Neutrophil (primary cell): ENCODE measurements at regions not wholly inside any gene's neighbourhood (a gene's known extent, or its start where the extent isn't known, plus 50 kb on each side); places are given as distances from the start of the nearest gene placed in this dataset.

Experiments
- H3K27ac ChIP-seq: fragments of 200-600 bp; sonication (generic); 2 replicates; pipeline ENCODE4 v1.5.1; 2016; ENCODE audit warnings: mild to moderate bottlenecking, moderate library complexity
- H3K27me3 ChIP-seq: fragments of 200-600 bp; sonication (generic); 2 replicates; pipeline ENCODE4 v1.6.0; 2016; ENCODE audit warnings: mild to moderate bottlenecking
- H3K36me3 ChIP-seq: fragments of 200-600 bp; sonication (generic); 2 replicates; pipeline ENCODE4 v1.5.1; 2017
- H3K4me1 ChIP-seq, 2 experiments: fragments of 200-600 bp in 1 of 2; sonication (generic) in 1 of 2; 1 replicate in 1 of 2; 2 replicates in 1 of 2; pipeline versions ENCODE4 v1.5.1 to v1.6.1; 2013 to 2016; ENCODE audit warnings: low read depth in 1 of 2, low read length in 1 of 2, mild to moderate bottlenecking in 1 of 2, moderate library complexity in 1 of 2; ENCODE audit not compliant: control insufficient read depth in 1 of 2, insufficient read depth in 1 of 2
- H3K4me3 ChIP-seq, 2 experiments: fragments of 200-600 bp in 1 of 2; sonication (generic) in 1 of 2; 1 replicate in 1 of 2; 2 replicates in 1 of 2; pipeline ENCODE4 v1.5.1; 2013 to 2016; ENCODE audit warnings: low read depth in 1 of 2, low read length in 1 of 2, mild to moderate bottlenecking in 1 of 2, moderate library complexity in 1 of 2
- H3K9me3 ChIP-seq: fragments of 200-600 bp; sonication (generic); 2 replicates; pipeline ENCODE4 v1.5.1; 2016
- CTCF ChIP-seq: fragments of 200-600 bp; sonication (generic); IDR thresholded peaks from 2 replicates; pipeline ENCODE4 v1.5.1; 2016; ENCODE audit warnings: antibody characterized with exemption

- no peak for TF ChIP-seq CTCF
- Histone ChIP-seq H3K36me3 (no peaks in the 10 kb centered on the region), H3K9me3 (no peaks in the 10 kb centered on the region), H3K27ac (peak overlapping the region; percentile 29), H3K4me3 (peak overlapping the region in 1 of 2 experiments; percentile 2), H3K4me1 (peaks cover 28 to 30% of the 10 kb centered on the region in 2 experiments), H3K27me3 (no peaks in the 10 kb centered on the region)
Measured at GRCh38 chr4:20625426-20625825, 74.8 kb upstream of the PACRGL start.

GRCh38 chr4:20626326-20627005, 73.8 kb upstream of the PACRGL start:
- Histone ChIP-seq H3K27me3 (no peaks in the 10 kb centered on the region), H3K4me1 (peaks cover 28 to 30% of the 10 kb centered on the region in 2 experiments), H3K9me3 (no peaks in the 10 kb centered on the region), H3K36me3 (no peaks in the 10 kb centered on the region), H3K27ac (no peak overlapping the region), H3K4me3 (no peak overlapping the region)
- no peak for TF ChIP-seq CTCF

GRCh38 chr4:20627866-20628265, 72.4 kb upstream of the PACRGL start:
- Histone ChIP-seq H3K36me3 (no peaks in the 10 kb centered on the region), H3K4me1 (peaks cover 28 to 30% of the 10 kb centered on the region in 2 experiments), H3K9me3 (no peaks in the 10 kb centered on the region), H3K27ac (no peak overlapping the region), H3K4me3 (no peak overlapping the region), H3K27me3 (no peaks in the 10 kb centered on the region)
- no peak for TF ChIP-seq CTCF

GRCh38 chr4:20629186-20630106, 70.8 kb upstream of the PACRGL start:
- Histone ChIP-seq H3K27ac (no peak overlapping the region), H3K27me3 (no peaks in the 10 kb centered on the region), H3K4me3 (no peak overlapping the region), H3K4me1 (peaks cover 18 to 20% of the 10 kb centered on the region in 2 experiments), H3K36me3 (no peaks in the 10 kb centered on the region), H3K9me3 (no peaks in the 10 kb centered on the region)
- no peak for TF ChIP-seq CTCF

- Histone ChIP-seq H3K4me1 (no peaks in the 10 kb centered on the region), H3K27ac (no peak overlapping the region), H3K36me3 (no peaks in the 10 kb centered on the region), H3K4me3 (no peak overlapping the region), H3K9me3 (no peaks in the 10 kb centered on the region), H3K27me3 (peaks cover 15% of the 10 kb centered on the region)
- TF ChIP-seq CTCF = no peak
Measured at GRCh38 chr4:20638825-20639224, 61.4 kb upstream of the PACRGL start.
